Right atrium auricular region (tissue), 2 donors: ENCODE measurements at regions not wholly inside any gene's neighbourhood (a gene's known extent, or its start where the extent isn't known, plus 50 kb on each side); places are given as distances from the start of the nearest gene placed in this dataset.

ENCODE experiments used
- DNase-seq: peaks from one replicate; pipeline ENCODE4 v3.0.0-alpha.2; 2019; ENCODE audit warnings: low spot score
- H3K27ac ChIP-seq, 2 donors: fragments of 200-600 bp; sonication (generic); 1 replicate in 1 of 2; 2 replicates in 1 of 2; pipeline ENCODE4 v1.5.1; 2016 to 2019
- H3K27me3 ChIP-seq, 2 donors: fragments of 200-600 bp; sonication (generic); one replicate each; pipeline versions ENCODE4 v1.5.1 to v1.6.0; 2017 to 2019
- H3K36me3 ChIP-seq: fragments of 200-600 bp; sonication (generic); one replicate; pipeline ENCODE4 v1.5.1; 2016
- H3K4me1 ChIP-seq, 2 donors: fragments of 200-600 bp; sonication (generic); one replicate each; pipeline versions ENCODE4 v1.5.1 to v1.6.0; 2017 to 2019
- H3K4me3 ChIP-seq, 2 donors: fragments of 200-600 bp; sonication (generic); 1 replicate in 1 of 2; 2 replicates in 1 of 2; pipeline ENCODE4 v1.5.1; 2017 to 2019; ENCODE audit warnings: mild to moderate bottlenecking in 1 of 2, moderate library complexity in 1 of 2
- H3K9me3 ChIP-seq, 2 donors: fragments of 200-600 bp; sonication (generic); one replicate each; pipeline ENCODE4 v1.5.1; 2019
- CTCF ChIP-seq, 2 donors: fragments of 200-600 bp; sonication (generic); IDR thresholded peaks; one replicate each; pipeline ENCODE4 v1.5.1; 2019; ENCODE audit warnings: antibody characterized with exemption in 2 of 2

GRCh38 chr11:15865212-15865987, 490.9 kb downstream of the SOX6 start:
- Histone ChIP-seq H3K4me3 (no peak overlapping the region), H3K9me3 (no peaks in the 10 kb centered on the region), H3K36me3 (no peaks in the 10 kb centered on the region), H3K27me3 (no peaks in the 10 kb centered on the region), H3K27ac (no peak overlapping the region), H3K4me1 (no peaks in the 10 kb centered on the region)
- no peak for DNase-seq
- no peak for TF ChIP-seq CTCF (IDR thresholded peaks at IDR 0.05)

GRCh38 chr11:15867871-15868270, 488.5 kb downstream of the SOX6 start:
- no peak overlapping the region for H3K27ac ChIP-seq
- no peak for DNase-seq
- no peaks in the 10 kb centered on the region for H3K9me3 ChIP-seq
- TF ChIP-seq CTCF (IDR thresholded peaks at IDR 0.05), result no peak
- no peaks in the 10 kb centered on the region for H3K36me3 ChIP-seq
- H3K4me3 ChIP-seq, result no peak overlapping the region
- H3K27me3 ChIP-seq, result no peaks in the 10 kb centered on the region
- H3K4me1 ChIP-seq, result no peaks in the 10 kb centered on the region

GRCh38 chr11:15870911-15871310, 485.4 kb downstream of the SOX6 start:
- H3K36me3 ChIP-seq, result no peaks in the 10 kb centered on the region
- no peak overlapping the region for H3K27ac ChIP-seq
- no peaks in the 10 kb centered on the region for H3K4me1 ChIP-seq
- no peak for TF ChIP-seq CTCF (IDR thresholded peaks at IDR 0.05)
- DNase-seq, result no peak
- no peaks in the 10 kb centered on the region for H3K27me3 ChIP-seq
- no peaks in the 10 kb centered on the region for H3K9me3 ChIP-seq
- H3K4me3 ChIP-seq, result no peak overlapping the region

GRCh38 chr11:15871904-15872626, 484.3 kb downstream of the SOX6 start:
- Histone ChIP-seq H3K36me3 (no peaks in the 10 kb centered on the region), H3K9me3 (no peaks in the 10 kb centered on the region), H3K27ac (no peak overlapping the region), H3K4me1 (no peaks in the 10 kb centered on the region), H3K4me3 (no peak overlapping the region), H3K27me3 (no peaks in the 10 kb centered on the region)
- no peak for DNase-seq
- no peak for TF ChIP-seq CTCF (IDR thresholded peaks at IDR 0.05)

- TF ChIP-seq CTCF (IDR thresholded peaks at IDR 0.05), result no peak
- Histone ChIP-seq H3K4me3 (no peak overlapping the region), H3K27me3 (no peaks in the 10 kb centered on the region), H3K9me3 (no peaks in the 10 kb centered on the region), H3K36me3 (no peaks in the 10 kb centered on the region), H3K4me1 (no peaks in the 10 kb centered on the region), H3K27ac (no peak overlapping the region)
- DNase-seq, result no peak
Observed at GRCh38 chr11:15873501-15873900, 482.8 kb downstream of the SOX6 start.
